ENCODE measurements at regions not wholly inside any gene's neighbourhood (a gene's known extent, or its start where the extent isn't known, plus 50 kb on each side); places are given as distances from the start of the nearest gene placed in this dataset.

DNA sequence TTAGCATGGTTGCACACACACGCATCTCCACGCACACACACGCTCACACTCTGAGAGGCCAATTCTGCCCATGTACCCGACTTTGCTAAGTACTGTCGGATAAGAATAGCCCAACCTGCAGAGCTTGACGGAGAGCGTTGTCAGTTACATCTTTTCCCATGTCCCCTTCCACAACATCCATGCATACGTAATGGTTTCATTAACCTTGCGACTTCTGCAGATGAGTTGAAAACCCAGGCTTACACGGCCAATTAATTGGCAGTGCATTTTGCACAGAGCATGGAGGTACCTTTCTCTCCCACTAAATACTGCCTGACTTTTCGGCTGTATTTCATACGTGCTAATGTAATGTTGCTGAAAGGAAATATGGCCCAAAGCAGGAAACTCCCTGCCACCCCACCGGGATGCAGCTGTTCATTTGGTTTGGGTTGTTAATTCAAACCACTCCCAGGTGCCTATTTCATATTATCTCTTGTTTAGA lies 291.2 kb upstream of the HABP2 start:
- no peak overlapping the region for H3K27ac ChIP-seq (replicated peaks)
- H3K27me3 ChIP-seq (ENCODE audit: insufficient read depth, poor library complexity, severe bottlenecking): no peaks in the 10 kb centered on the region
- TF ChIP-seq POLR2AphosphoS5 (IDR thresholded peaks at IDR 0.05; ENCODE audit: low read depth): no peak
- TF ChIP-seq SPI1 (IDR thresholded peaks at IDR 0.05; ENCODE audit: borderline replicate concordance, low read depth): no peak
- TF ChIP-seq, protein P1, sequence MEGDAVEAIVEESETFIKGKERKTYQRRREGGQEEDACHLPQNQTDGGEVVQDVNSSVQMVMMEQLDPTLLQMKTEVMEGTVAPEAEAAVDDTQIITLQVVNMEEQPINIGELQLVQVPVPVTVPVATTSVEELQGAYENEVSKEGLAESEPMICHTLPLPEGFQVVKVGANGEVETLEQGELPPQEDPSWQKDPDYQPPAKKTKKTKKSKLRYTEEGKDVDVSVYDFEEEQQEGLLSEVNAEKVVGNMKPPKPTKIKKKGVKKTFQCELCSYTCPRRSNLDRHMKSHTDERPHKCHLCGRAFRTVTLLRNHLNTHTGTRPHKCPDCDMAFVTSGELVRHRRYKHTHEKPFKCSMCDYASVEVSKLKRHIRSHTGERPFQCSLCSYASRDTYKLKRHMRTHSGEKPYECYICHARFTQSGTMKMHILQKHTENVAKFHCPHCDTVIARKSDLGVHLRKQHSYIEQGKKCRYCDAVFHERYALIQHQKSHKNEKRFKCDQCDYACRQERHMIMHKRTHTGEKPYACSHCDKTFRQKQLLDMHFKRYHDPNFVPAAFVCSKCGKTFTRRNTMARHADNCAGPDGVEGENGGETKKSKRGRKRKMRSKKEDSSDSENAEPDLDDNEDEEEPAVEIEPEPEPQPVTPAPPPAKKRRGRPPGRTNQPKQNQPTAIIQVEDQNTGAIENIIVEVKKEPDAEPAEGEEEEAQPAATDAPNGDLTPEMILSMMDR (IDR thresholded peaks at IDR 0.05; ENCODE audit: insufficient read depth, low read length): no peak
- no peak for TF ChIP-seq GABPA (IDR thresholded peaks at IDR 0.05; ENCODE audit: low read depth)
- TF ChIP-seq, protein P2, sequence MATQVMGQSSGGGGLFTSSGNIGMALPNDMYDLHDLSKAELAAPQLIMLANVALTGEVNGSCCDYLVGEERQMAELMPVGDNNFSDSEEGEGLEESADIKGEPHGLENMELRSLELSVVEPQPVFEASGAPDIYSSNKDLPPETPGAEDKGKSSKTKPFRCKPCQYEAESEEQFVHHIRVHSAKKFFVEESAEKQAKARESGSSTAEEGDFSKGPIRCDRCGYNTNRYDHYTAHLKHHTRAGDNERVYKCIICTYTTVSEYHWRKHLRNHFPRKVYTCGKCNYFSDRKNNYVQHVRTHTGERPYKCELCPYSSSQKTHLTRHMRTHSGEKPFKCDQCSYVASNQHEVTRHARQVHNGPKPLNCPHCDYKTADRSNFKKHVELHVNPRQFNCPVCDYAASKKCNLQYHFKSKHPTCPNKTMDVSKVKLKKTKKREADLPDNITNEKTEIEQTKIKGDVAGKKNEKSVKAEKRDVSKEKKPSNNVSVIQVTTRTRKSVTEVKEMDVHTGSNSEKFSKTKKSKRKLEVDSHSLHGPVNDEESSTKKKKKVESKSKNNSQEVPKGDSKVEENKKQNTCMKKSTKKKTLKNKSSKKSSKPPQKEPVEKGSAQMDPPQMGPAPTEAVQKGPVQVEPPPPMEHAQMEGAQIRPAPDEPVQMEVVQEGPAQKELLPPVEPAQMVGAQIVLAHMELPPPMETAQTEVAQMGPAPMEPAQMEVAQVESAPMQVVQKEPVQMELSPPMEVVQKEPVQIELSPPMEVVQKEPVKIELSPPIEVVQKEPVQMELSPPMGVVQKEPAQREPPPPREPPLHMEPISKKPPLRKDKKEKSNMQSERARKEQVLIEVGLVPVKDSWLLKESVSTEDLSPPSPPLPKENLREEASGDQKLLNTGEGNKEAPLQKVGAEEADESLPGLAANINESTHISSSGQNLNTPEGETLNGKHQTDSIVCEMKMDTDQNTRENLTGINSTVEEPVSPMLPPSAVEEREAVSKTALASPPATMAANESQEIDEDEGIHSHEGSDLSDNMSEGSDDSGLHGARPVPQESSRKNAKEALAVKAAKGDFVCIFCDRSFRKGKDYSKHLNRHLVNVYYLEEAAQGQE (IDR thresholded peaks at IDR 0.05; ENCODE audit: insufficient replicate concordance, low read depth): no peak
- DNase-seq (ENCODE audit: low read depth in 1 of 2, low spot score in 1 of 2): no peak
- no peak overlapping the region for H3K4me3 ChIP-seq (replicated peaks; ENCODE audit: insufficient read depth, low read length)

DNA sequence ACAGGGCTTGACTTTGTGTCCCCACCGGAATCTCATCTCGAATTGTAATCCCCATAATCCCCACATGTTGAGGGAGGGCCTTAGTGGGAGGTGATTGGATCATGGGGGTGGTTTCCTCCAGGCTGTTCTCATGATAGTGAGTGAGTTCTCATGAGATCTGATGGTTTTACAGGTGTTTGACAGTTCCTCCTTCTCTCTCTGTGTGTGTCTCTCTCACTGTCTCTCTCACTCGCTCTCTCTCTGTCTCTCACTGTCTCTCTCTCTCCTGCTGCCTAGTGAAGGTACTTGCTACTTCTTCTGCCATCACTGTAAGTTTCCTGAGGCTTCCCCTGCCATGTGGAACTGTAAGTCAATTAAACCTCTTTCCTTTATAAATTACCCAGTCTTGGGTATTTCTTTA lies 289.8 kb upstream of the HABP2 start:
- H3K27ac ChIP-seq (replicated peaks): no peak overlapping the region
- TF ChIP-seq GABPA (IDR thresholded peaks at IDR 0.05; ENCODE audit: low read depth) (no peak), POLR2AphosphoS5 (IDR thresholded peaks at IDR 0.05; ENCODE audit: low read depth) (no peak), SPI1 (IDR thresholded peaks at IDR 0.05; ENCODE audit: borderline replicate concordance, low read depth) (no peak)
- TF ChIP-seq, protein P2 (IDR thresholded peaks at IDR 0.05; ENCODE audit: insufficient replicate concordance, low read depth): no peak
- TF ChIP-seq, protein P1 (IDR thresholded peaks at IDR 0.05; ENCODE audit: insufficient read depth, low read length): no peak

DNA sequence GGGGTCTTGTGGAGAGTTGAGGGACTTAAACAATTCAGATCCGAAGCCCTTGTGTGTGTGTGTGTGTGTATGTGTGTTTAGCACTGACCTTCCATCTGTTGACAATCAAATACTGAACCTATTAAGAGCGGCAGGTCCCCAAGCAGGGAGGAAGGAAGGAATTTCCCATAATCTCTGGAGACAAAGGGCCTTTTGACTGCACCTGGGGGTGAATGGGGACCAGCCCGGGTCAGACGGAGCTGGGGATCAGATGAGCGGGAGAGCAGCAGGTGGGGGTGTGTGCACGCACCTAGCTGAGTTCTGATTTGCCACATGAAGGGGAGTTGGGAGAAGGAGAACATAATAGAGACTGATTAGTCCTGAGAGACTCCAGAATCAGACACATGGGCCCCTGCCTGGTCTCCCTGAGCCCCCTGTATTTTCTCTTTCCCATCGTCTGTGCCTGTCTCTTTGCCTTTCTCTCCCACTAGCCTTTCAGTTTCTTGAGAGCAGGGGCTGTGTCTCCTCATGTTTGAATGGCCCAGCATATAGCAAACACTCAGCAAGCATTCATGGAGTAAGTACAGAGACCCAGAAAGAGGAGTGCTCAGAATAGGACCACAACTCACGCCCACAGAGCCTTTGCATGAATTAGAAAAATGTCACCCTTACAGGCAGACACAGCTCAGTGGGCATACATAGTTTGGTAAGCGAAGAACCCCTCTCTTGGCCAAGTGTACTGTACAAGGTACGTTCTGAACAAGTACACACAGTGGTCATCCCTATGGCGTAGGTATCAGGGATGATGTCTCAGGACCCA lies 288.3 kb upstream of the HABP2 start:
- H3K27me3 ChIP-seq (ENCODE audit: insufficient read depth, poor library complexity, severe bottlenecking): no peaks in the 10 kb centered on the region

More for the DNA sequence above, 289.8 kb upstream of the HABP2 start:
- Histone ChIP-seq H3K27me3 (ENCODE audit: insufficient read depth, poor library complexity, severe bottlenecking) (no peaks in the 10 kb centered on the region), H3K4me3 (replicated peaks; ENCODE audit: insufficient read depth, low read length) (no peak overlapping the region)
- DNase-seq (ENCODE audit: low read depth in 1 of 2, low spot score in 1 of 2): no peak

More for the DNA sequence above, 288.3 kb upstream of the HABP2 start:
- DNase-seq (ENCODE audit: low read depth in 1 of 2, low spot score in 1 of 2): no peak
- no peak overlapping the region for H3K4me3 ChIP-seq (replicated peaks; ENCODE audit: insufficient read depth, low read length)
- TF ChIP-seq POLR2AphosphoS5 (IDR thresholded peaks at IDR 0.05; ENCODE audit: low read depth): no peak
- TF ChIP-seq SPI1 (IDR thresholded peaks at IDR 0.05; ENCODE audit: borderline replicate concordance, low read depth): no peak
- TF ChIP-seq, protein P1 (IDR thresholded peaks at IDR 0.05; ENCODE audit: insufficient read depth, low read length): no peak
- TF ChIP-seq, protein P2 (IDR thresholded peaks at IDR 0.05; ENCODE audit: insufficient replicate concordance, low read depth): no peak
- TF ChIP-seq GABPA (IDR thresholded peaks at IDR 0.05; ENCODE audit: low read depth): no peak
- no peak overlapping the region for H3K27ac ChIP-seq (replicated peaks)

Data from HL-60 (cell line).